GM12891 (cell line): ENCODE measurements at regions not wholly inside any gene's neighbourhood (a gene's known extent, or its start where the extent isn't known, plus 50 kb on each side); places are given as distances from the start of the nearest gene placed in this dataset.
"Not testable (repeated sequence)": the region's sequence is repeated elsewhere in the genome, so short reads cannot be mapped to it uniquely, and the experiment has no call there.

ENCODE experiments used
- POLR2A ChIP-seq: IDR thresholded peaks from 2 replicates; pipeline ENCODE4 v1.6.1; 2011; ENCODE audit warnings: low read depth, low read length, control low read depth
- POLR2AphosphoS5 ChIP-seq: IDR thresholded peaks from 2 replicates; pipeline ENCODE4 v1.6.1; 2011; ENCODE audit warnings: low read depth, low read length, control low read depth
- POU2F2 ChIP-seq: IDR thresholded peaks from 2 replicates; pipeline ENCODE4 v1.6.1; 2011; ENCODE audit warnings: low read depth, mild to moderate bottlenecking, control low read depth, low read length, moderate library complexity
- SPI1 ChIP-seq: IDR thresholded peaks from 2 replicates; pipeline ENCODE4 v1.6.1; 2011; ENCODE audit warnings: low read depth, low read length, control low read depth
- TAF1 ChIP-seq: IDR thresholded peaks from 2 replicates; pipeline ENCODE4 v1.6.1; 2011; ENCODE audit warnings: low read depth, low read length, control low read depth

DNA sequence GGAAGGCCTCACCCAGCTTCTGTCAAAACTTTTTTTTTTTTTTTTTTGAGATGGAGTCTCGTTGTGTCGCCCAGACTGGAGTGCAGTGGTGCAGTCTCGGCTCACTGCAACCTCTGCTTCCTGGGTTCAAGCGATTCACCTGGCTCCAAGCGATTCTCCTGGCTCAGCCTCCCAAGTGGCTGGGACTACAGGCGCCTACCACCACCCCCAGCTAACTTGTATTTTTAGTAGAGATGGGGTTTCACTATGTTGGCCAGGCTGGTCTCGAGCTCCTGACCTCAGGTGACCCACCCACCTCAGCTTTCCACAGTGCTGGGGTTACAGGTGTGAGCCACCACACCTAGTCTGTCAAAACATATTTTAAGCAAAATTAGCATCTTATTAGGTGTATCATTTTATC lies 71.7 kb upstream of the WNT7B start:
- not testable (repeated sequence) for TF ChIP-seq TAF1, POLR2A, POLR2AphosphoS5, POU2F2, SPI1
